ENCODE measurements at regions not wholly inside any gene's neighbourhood (a gene's known extent, or its start where the extent isn't known, plus 50 kb on each side); places are given as distances from the start of the nearest gene placed in this dataset.
A peak's percentile ranks its signal among the peaks of the same experiment; 100 is the strongest.

- no peaks in the 10 kb centered on the region for H3K9me3 ChIP-seq (ENCODE audit: control insufficient read depth in 2 of 3, insufficient read depth in 1 of 3, low read length in 3 of 3)
- no peak overlapping the region for H3K27ac ChIP-seq (ENCODE audit: low read depth in 2 of 2, low read length in 2 of 2)
- no peaks in the 10 kb centered on the region for H3K4me1 ChIP-seq (ENCODE audit: control insufficient read depth in 2 of 3, insufficient read depth in 2 of 3, low read depth in 1 of 3, low read length in 3 of 3)
- no peak overlapping the region for H3K9ac ChIP-seq (ENCODE audit: low read length in 3 of 3)
- H3K27me3 ChIP-seq (ENCODE audit: control insufficient read depth, insufficient read depth, low read length): no peaks in the 10 kb centered on the region
- FAIRE-seq (no peak), DNase-seq (no peak)
- H3K4me3 ChIP-seq (ENCODE audit: low read length in 3 of 3): no peak overlapping the region
- TF ChIP-seq, protein P1, sequence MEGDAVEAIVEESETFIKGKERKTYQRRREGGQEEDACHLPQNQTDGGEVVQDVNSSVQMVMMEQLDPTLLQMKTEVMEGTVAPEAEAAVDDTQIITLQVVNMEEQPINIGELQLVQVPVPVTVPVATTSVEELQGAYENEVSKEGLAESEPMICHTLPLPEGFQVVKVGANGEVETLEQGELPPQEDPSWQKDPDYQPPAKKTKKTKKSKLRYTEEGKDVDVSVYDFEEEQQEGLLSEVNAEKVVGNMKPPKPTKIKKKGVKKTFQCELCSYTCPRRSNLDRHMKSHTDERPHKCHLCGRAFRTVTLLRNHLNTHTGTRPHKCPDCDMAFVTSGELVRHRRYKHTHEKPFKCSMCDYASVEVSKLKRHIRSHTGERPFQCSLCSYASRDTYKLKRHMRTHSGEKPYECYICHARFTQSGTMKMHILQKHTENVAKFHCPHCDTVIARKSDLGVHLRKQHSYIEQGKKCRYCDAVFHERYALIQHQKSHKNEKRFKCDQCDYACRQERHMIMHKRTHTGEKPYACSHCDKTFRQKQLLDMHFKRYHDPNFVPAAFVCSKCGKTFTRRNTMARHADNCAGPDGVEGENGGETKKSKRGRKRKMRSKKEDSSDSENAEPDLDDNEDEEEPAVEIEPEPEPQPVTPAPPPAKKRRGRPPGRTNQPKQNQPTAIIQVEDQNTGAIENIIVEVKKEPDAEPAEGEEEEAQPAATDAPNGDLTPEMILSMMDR (IDR thresholded peaks at IDR 0.05; ENCODE audit: borderline replicate concordance, extremely low read depth, insufficient read depth): no peak
- intact Hi-C loops (cut with DNase I): no loop called here
- no peaks in the 10 kb centered on the region for H3K36me3 ChIP-seq (ENCODE audit: control insufficient read depth in 2 of 3, insufficient read depth in 3 of 3, low read length in 3 of 3)
Measured at GRCh38 chr4:186827534-186827897, 103.9 kb upstream of the FAT1 start.

DNA sequence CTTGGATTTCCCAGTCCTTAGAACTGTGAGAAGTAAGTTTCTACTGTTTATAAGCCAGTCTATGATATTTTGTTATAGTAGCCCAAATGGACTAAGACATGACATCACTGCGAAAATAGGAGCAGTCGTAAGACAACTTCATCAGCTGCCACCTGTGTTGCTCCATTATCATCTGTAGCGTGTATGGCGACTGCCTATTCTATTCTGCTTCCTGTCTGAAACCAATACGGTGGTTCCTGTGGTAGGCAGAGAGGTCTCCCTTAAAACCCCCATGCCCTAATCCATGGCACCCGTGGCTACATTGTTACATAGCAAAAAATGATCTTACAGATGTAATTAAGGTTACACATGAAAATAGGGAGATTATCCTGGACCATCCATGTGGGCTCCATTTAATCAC lies 105.4 kb upstream of the FAT1 start:
- DNase-seq (no peak), FAIRE-seq (no peak)
- peak overlapping the region in 1 of 2 donors; percentile 9 for H3K27ac ChIP-seq (ENCODE audit: low read depth in 2 of 2, low read length in 2 of 2)
- no peaks in the 10 kb centered on the region for H3K27me3 ChIP-seq (ENCODE audit: control insufficient read depth, insufficient read depth, low read length)
- intact Hi-C loops (cut with DNase I): no loop called here
- H3K4me3 ChIP-seq (ENCODE audit: low read length in 3 of 3): no peak overlapping the region
- no peaks in the 10 kb centered on the region for H3K36me3 ChIP-seq (ENCODE audit: control insufficient read depth in 2 of 3, insufficient read depth in 3 of 3, low read length in 3 of 3)
- H3K4me1 ChIP-seq (ENCODE audit: control insufficient read depth in 2 of 3, insufficient read depth in 2 of 3, low read depth in 1 of 3, low read length in 3 of 3): no peaks in the 10 kb centered on the region
- no peaks in the 10 kb centered on the region for H3K9me3 ChIP-seq (ENCODE audit: control insufficient read depth in 2 of 3, insufficient read depth in 1 of 3, low read length in 3 of 3)
- no peak overlapping the region for H3K9ac ChIP-seq (ENCODE audit: low read length in 3 of 3)
- TF ChIP-seq, protein P1 (IDR thresholded peaks at IDR 0.05; ENCODE audit: borderline replicate concordance, extremely low read depth, insufficient read depth): no peak

DNA sequence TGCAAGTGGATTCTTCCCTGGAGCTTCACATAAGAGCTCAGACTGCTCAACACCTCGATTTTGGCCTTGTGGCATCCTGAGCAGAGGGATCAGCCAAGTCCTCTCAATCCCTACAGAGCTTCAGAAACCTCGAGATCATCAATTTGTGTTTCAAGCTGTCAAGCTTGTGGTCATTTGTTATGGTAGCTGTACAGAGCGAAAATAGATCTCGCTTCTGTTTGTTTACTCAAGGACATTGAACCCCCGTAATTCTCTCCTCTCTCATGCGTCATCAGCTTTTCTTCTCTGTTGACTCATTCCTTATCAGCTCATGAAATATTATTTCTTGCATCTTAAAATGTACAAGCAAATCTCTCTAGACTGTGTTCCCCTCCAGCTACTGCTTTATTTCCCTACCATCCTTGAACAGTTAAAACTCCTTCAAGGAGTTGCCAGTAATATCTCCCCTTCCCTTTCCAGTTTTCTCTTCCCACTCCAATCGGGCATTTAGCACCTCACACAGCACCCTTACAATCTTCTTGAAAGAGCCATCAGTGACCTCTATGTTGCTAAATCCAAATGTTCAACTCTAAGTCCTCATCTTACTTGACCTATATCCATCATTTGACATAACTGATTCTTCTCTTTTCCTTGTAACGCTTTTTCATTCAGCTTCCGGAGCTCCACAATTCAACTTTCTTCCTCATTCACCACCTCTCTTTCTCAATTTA lies 106.2 kb upstream of the FAT1 start:
- H3K9me3 ChIP-seq (ENCODE audit: control insufficient read depth in 2 of 3, insufficient read depth in 1 of 3, low read length in 3 of 3): no peaks in the 10 kb centered on the region
- TF ChIP-seq, protein P1 (IDR thresholded peaks at IDR 0.05; ENCODE audit: borderline replicate concordance, extremely low read depth, insufficient read depth): no peak
- no peak overlapping the region for H3K4me3 ChIP-seq (ENCODE audit: low read length in 3 of 3)
- H3K4me1 ChIP-seq (ENCODE audit: control insufficient read depth in 2 of 3, insufficient read depth in 2 of 3, low read depth in 1 of 3, low read length in 3 of 3): no peaks in the 10 kb centered on the region
- H3K9ac ChIP-seq (ENCODE audit: low read length in 3 of 3): no peak overlapping the region
- H3K36me3 ChIP-seq (ENCODE audit: control insufficient read depth in 2 of 3, insufficient read depth in 3 of 3, low read length in 3 of 3): no peaks in the 10 kb centered on the region
- intact Hi-C loops (cut with DNase I): no loop called here
- H3K27me3 ChIP-seq (ENCODE audit: control insufficient read depth, insufficient read depth, low read length): no peaks in the 10 kb centered on the region
- H3K27ac ChIP-seq (ENCODE audit: low read depth in 2 of 2, low read length in 2 of 2): peak overlapping the region in 1 of 2 donors; percentile 9
- FAIRE-seq (no peak), DNase-seq (peak in 1 of 5 donors; percentile 42)

- DNase-seq (no peak), FAIRE-seq (no peak)
- no peaks in the 10 kb centered on the region for H3K9me3 ChIP-seq (ENCODE audit: control insufficient read depth in 2 of 3, insufficient read depth in 1 of 3, low read length in 3 of 3)
- H3K27ac ChIP-seq (ENCODE audit: low read depth in 2 of 2, low read length in 2 of 2): no peak overlapping the region
- H3K36me3 ChIP-seq (ENCODE audit: control insufficient read depth in 2 of 3, insufficient read depth in 3 of 3, low read length in 3 of 3): no peaks in the 10 kb centered on the region
- no peak overlapping the region for H3K9ac ChIP-seq (ENCODE audit: low read length in 3 of 3)
- H3K4me1 ChIP-seq (ENCODE audit: control insufficient read depth in 2 of 3, insufficient read depth in 2 of 3, low read depth in 1 of 3, low read length in 3 of 3): no peaks in the 10 kb centered on the region
- TF ChIP-seq, protein P1 (IDR thresholded peaks at IDR 0.05; ENCODE audit: borderline replicate concordance, extremely low read depth, insufficient read depth): no peak
- H3K4me3 ChIP-seq (ENCODE audit: low read length in 3 of 3): no peak overlapping the region
- no peaks in the 10 kb centered on the region for H3K27me3 ChIP-seq (ENCODE audit: control insufficient read depth, insufficient read depth, low read length)
- intact Hi-C loops (cut with DNase I): no loop called here
Measured at GRCh38 chr4:186831574-186831973, 107.9 kb upstream of the FAT1 start.

All from kidney (tissue), 13 donors.